ENCODE measurements at regions not wholly inside any gene's neighbourhood (a gene's known extent, or its start where the extent isn't known, plus 50 kb on each side); places are given as distances from the start of the nearest gene placed in this dataset.

DNA sequence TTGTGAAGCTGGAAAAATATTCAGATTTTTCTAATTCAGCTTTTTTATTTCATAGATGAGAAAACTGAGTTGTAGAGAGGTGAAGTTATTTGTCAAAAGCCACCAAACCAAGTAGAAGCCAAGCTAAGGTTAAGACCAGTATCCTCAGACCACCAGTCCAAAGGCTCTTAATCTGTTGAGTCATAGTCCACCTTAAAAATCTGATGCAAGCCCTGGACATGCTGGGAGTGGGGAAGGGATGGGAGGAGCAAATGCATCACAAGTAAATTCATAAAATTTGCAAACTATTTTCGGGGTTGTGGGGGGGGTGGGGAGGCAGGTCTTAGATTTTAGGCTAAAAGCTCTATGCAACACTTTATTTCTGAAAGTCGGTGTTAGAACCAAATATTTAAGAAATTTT, 307.7 kb upstream of the SEMA6D start:
- Histone ChIP-seq H2AFZ (ENCODE audit: low read depth, low read length, poor library complexity, severe bottlenecking) (no peak overlapping the region), H3K27ac (ENCODE audit: low read depth, low read length) (no peak overlapping the region), H3K9me2 (ENCODE audit: insufficient read depth) (no peaks in the 10 kb centered on the region), H3K36me3 (ENCODE audit: control insufficient read depth in 1 of 2, insufficient read depth in 2 of 2, low read length in 2 of 2) (no peaks in the 10 kb centered on the region), H3K27me3 (ENCODE audit: insufficient read depth, low read length) (no peaks in the 10 kb centered on the region), H3K9me3 (ENCODE audit: control insufficient read depth in 1 of 2, insufficient read depth in 1 of 2, low read depth in 1 of 2, low read length in 2 of 2) (peaks cover 6 to 38% of the 10 kb centered on the region in 2 experiments; a peak in 2 of 4 replicates), H3K79me2 (ENCODE audit: insufficient read depth, low read length) (no peaks in the 10 kb centered on the region), H4K20me1 (ENCODE audit: insufficient read depth) (no peaks in the 10 kb centered on the region), H3K9ac (ENCODE audit: low read length) (no peak overlapping the region), H3K4me1 (ENCODE audit: control insufficient read depth in 1 of 2, insufficient read depth in 2 of 2, low read length in 2 of 2) (no peaks in the 10 kb centered on the region), H3K4me2 (ENCODE audit: low read length) (no peak overlapping the region), H3K4me3 (replicated peaks in 1 of 2; ENCODE audit: low read depth in 1 of 2, low read length in 2 of 2) (no peak overlapping the region)
- no TSS peak for BruUV-seq (replicated peaks)
- ChIA-PET POLR2A (no interaction called here), RAD21 (ENCODE audit: low non-redundant PET in 1 of 2, low total read pairs in 2 of 2, uncharacterized antibody in 2 of 2, unreplicated experiment in 2 of 2) (no interaction called here), CTCF (no interaction called here)
- intact Hi-C loops (cut with micrococcal nuclease): no loop called here
- ATAC-seq: no peak
- TF ChIP-seq SP1 (IDR thresholded peaks at IDR 0.05; ENCODE audit: low read depth) (no peak), YY1 (IDR thresholded peaks at IDR 0.05; ENCODE audit: extremely low read depth, insufficient replicate concordance, low read depth, low read length) (no peak), ZNF274 (IDR thresholded peaks at IDR 0.05; ENCODE audit: low read depth, low read length) (no peak), SRF (IDR thresholded peaks at IDR 0.05; ENCODE audit: low read depth) (no peak), FOSL1 (IDR thresholded peaks at IDR 0.05; ENCODE audit: low read depth) (no peak), JUND (IDR thresholded peaks at IDR 0.05) (no peak), SIN3A (IDR thresholded peaks at IDR 0.05; ENCODE audit: low read depth) (no peak), EZH2 (IDR thresholded peaks at IDR 0.05) (no peak), EZH2phosphoT487 (IDR thresholded peaks at IDR 0.05; ENCODE audit: borderline replicate concordance) (no peak), RAD21 (IDR thresholded peaks at IDR 0.05; ENCODE audit: low read depth) (no peak), CEBPB (IDR thresholded peaks at IDR 0.05; ENCODE audit: low read depth) (no peak)
- TF ChIP-seq, protein P1, sequence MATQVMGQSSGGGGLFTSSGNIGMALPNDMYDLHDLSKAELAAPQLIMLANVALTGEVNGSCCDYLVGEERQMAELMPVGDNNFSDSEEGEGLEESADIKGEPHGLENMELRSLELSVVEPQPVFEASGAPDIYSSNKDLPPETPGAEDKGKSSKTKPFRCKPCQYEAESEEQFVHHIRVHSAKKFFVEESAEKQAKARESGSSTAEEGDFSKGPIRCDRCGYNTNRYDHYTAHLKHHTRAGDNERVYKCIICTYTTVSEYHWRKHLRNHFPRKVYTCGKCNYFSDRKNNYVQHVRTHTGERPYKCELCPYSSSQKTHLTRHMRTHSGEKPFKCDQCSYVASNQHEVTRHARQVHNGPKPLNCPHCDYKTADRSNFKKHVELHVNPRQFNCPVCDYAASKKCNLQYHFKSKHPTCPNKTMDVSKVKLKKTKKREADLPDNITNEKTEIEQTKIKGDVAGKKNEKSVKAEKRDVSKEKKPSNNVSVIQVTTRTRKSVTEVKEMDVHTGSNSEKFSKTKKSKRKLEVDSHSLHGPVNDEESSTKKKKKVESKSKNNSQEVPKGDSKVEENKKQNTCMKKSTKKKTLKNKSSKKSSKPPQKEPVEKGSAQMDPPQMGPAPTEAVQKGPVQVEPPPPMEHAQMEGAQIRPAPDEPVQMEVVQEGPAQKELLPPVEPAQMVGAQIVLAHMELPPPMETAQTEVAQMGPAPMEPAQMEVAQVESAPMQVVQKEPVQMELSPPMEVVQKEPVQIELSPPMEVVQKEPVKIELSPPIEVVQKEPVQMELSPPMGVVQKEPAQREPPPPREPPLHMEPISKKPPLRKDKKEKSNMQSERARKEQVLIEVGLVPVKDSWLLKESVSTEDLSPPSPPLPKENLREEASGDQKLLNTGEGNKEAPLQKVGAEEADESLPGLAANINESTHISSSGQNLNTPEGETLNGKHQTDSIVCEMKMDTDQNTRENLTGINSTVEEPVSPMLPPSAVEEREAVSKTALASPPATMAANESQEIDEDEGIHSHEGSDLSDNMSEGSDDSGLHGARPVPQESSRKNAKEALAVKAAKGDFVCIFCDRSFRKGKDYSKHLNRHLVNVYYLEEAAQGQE (IDR thresholded peaks at IDR 0.05; ENCODE audit: low read depth): no peak
- TF ChIP-seq, protein P2, sequence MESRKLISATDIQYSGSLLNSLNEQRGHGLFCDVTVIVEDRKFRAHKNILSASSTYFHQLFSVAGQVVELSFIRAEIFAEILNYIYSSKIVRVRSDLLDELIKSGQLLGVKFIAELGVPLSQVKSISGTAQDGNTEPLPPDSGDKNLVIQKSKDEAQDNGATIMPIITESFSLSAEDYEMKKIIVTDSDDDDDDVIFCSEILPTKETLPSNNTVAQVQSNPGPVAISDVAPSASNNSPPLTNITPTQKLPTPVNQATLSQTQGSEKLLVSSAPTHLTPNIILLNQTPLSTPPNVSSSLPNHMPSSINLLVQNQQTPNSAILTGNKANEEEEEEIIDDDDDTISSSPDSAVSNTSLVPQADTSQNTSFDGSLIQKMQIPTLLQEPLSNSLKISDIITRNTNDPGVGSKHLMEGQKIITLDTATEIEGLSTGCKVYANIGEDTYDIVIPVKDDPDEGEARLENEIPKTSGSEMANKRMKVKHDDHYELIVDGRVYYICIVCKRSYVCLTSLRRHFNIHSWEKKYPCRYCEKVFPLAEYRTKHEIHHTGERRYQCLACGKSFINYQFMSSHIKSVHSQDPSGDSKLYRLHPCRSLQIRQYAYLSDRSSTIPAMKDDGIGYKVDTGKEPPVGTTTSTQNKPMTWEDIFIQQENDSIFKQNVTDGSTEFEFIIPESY (IDR thresholded peaks at IDR 0.05; ENCODE audit: extremely low read depth, insufficient replicate concordance, low read length): no peak
- TF ChIP-seq, protein P3, sequence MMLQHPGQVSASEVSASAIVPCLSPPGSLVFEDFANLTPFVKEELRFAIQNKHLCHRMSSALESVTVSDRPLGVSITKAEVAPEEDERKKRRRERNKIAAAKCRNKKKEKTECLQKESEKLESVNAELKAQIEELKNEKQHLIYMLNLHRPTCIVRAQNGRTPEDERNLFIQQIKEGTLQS (IDR thresholded peaks at IDR 0.05): no peak
- no peak for DNase-seq (ENCODE audit: low read depth, low spot score)

Measured in HCT116 (cell line).